CD4-positive, alpha-beta T cell treated with Interleukin-2 at 100 ng/mL for 4 hours (primary cell): ENCODE measurements at regions not wholly inside any gene's neighbourhood (a gene's known extent, or its start where the extent isn't known, plus 50 kb on each side); places are given as distances from the start of the nearest gene placed in this dataset.

Source experiments
- DNase-seq: peaks from one replicate; pipeline ENCODE4 v3.0.0-alpha.2; 2020; ENCODE audit warnings: low spot score

GRCh38 chr13:59121507-59121906, 1042.2 kb downstream of the DIAPH3 start:
- DNase-seq: no peak

DNA sequence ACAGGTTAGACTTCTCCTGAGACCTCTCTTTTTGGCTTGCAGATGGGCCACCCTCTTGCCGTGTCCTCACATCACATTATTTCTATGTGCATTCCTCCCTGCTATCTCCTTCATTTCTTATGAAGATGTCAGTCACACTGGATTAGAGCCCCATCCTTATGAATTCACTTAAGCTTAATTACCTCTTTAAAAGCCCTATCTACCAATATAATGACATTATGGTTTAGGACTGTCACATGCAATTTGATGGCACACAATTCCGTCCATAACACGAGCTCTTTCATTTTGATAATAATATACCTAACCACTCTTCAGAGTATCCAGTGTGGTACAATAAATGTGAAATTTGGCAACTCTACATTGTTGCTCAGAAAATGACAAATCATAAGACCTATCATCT, 1037.3 kb downstream of the DIAPH3 start:
- DNase-seq: no peak

- no peak for DNase-seq
Observed at GRCh38 chr13:59133903-59134302, 1029.8 kb downstream of the DIAPH3 start.

GRCh38 chr13:59144700-59145099, 1019.0 kb downstream of the DIAPH3 start:
- no peak for DNase-seq

- no peak for DNase-seq
Observed at GRCh38 chr13:59145381-59145780, 1018.3 kb downstream of the DIAPH3 start.

DNA sequence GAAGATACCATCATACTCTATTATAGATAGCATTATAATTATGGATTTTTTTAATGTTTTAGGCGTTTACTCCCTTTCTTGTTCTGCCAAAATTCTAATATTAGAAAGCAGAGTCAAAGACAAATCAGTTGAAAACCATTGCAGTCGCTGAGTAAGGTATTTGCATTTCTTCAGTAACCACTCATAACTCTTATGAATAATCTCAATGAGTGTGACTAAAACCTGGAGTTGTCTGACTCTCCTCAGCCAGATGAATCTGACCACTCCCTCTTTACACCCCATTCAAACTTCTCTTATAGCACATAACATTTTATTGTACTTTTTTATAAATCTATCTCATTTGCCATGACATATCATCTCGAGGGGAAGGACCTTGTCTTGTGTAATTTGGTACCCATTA, 1006.5 kb downstream of the DIAPH3 start:
- no peak for DNase-seq

DNA sequence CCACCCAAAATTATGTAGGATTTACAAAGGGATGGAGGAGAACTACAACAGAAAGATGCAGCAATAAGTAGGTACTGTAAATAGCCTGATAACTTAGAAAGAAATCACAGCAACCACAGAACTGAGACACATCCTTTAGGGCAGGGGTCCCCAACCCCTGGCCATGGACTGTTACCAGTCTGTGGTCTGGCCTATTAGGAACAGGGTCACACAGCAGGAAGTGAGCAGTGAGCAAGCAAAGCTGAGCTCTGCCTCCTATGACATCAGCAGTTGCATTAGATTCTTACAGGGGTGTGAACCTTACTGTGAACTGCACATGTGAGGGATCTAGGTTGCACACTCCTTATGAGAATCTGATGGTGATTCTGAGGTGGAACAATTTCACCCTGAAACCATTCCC, 997.6 kb downstream of the DIAPH3 start:
- no peak for DNase-seq

DNA sequence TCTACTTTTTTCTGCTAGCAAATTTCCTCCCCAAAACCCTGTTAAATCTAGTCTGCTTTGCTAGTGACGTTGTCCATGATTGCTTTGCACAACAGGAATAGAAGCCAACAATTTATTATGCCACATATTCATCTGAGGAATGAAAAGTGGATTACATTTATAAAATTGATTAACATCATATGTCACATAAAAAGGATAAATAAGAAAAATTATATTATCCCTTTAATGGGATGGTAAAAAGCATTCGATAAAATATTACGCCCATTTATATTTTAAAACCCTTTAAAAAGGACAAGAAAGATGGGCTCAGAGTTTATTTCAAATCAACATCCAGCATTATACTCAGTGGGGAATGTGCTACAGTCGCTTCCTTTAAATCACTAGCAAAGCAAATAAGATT, 991.7 kb downstream of the DIAPH3 start:
- DNase-seq: no peak

DNA sequence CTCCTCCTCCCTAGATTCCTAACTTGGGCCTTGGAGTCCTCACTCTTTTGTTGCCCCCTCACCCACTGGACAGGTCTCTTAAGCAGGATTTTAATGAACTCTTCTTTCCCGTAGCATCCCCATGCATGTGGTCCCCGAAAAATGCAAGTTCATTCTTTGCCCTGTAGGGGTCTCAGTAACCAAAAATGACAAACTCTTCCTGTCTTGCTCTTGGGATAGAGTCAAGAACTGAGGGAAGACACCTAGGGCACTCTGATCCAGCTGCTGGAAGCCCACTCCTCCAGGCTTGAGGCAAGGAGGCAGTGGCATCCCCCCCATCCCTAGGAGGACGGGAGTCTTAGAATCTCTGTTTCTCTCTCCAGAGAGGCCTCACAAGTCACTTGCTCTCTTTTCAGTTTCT, 987.0 kb downstream of the DIAPH3 start:
- no peak for DNase-seq

- DNase-seq: no peak
Observed at GRCh38 chr13:59178344-59178743, 985.4 kb downstream of the DIAPH3 start.

GRCh38 chr13:59182241-59182640, 981.5 kb downstream of the DIAPH3 start:
- DNase-seq: no peak

DNA sequence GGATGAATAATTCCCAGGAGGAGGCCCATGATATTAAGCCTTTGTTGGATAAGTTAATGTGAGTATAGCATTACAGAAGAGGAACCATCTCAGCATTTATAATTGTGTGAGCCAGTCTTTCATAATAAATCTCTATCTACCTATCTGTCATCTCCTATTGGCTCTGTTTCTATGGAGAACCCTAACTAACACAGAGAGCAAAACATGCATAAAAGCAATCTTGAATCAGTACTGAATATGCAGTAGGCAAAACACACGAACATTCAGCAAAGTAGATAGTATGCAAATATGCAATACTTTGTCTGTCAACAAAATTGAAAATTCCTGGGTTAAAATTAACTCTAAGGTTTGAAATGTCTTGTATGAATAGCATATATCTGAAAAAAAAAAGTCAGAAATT, 966.3 kb downstream of the DIAPH3 start:
- no peak for DNase-seq

- DNase-seq: no peak
Observed at GRCh38 chr13:59201841-59202240, 961.9 kb downstream of the DIAPH3 start.

GRCh38 chr13:59203855-59204254, 959.9 kb downstream of the DIAPH3 start:
- DNase-seq: no peak

DNA sequence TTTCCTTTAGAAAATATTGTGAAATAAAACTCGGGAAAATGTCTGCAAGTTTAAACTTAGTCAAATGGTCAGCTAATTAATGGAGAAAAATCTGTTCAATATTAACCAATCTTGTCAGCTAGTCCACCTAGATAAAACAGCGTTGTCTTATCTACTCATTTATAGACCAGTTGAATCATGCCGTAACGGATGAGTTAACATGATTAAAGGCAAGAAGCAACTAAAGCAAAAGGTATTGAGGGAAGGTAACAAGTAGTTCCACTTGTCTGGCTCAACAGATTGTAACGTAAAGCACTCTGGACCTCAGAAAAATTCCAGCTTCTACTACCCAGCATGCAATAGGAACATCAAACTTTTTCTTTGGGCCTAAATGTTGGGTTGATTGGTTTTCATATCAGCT, 958.2 kb downstream of the DIAPH3 start:
- DNase-seq: no peak

- no peak for DNase-seq
Observed at GRCh38 chr13:59208405-59209195, 955.1 kb downstream of the DIAPH3 start.

GRCh38 chr13:59210543-59210942, 953.2 kb downstream of the DIAPH3 start:
- DNase-seq: no peak

DNA sequence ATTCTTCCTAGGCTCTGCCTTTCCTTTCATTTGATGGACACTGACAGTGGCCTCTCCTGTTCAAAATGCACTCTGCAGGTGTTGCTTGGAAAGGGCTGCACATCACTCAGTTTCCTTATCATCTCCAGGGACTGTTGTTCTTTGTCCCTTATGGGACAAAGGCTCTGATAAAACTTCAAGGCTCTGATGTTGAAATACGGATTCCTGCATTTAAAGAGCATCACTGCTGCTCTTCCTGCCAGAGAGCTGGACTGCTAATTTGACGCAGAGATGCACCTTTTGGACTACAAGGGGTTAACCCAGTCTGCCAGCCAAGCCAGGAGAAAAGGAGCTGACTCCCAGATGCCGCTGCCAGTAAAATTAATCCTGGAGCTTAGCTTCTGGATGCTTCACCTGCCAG, 952.1 kb downstream of the DIAPH3 start:
- no peak for DNase-seq

GRCh38 chr13:59229401-59229800, 934.3 kb downstream of the DIAPH3 start:
- no peak for DNase-seq

GRCh38 chr13:59229861-59230260, 933.9 kb downstream of the DIAPH3 start:
- DNase-seq: no peak

DNA sequence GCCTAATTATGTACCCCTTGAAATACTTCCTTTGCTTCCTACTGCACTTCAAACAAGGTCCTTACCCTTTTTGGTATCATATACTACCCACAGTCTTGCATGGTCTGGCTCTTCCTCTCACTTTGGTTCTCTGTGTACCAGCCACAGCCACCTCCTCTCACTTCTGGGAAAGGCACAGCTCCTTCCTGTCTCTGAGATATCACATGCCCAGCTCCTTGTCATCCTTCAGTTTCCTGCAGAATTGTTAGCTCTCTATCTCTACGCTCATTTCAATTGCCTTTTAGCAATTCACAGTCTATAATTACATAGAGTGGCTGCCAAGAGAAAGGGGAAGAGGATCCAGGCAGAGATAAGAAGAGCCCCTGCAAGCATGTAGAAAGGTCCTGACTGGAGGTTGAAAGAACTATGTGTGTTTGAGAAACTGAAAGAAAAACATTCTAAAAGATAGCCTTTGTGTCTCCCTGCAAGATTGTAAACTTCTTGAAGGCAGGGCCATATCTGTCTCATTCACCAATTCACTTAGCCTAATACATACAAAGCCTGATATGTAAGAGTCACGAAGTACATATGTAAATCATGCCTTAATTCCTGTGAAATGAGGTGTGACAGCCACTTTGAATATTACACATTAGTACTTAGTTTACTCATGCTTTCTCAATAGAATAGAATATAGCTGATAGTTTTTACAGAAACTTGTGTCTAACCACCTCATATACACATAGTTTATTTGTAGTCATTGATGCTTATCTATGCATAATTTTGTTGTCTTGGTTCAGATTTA, 933.1 kb downstream of the DIAPH3 start:
- no peak for DNase-seq

- no peak for DNase-seq
Observed at GRCh38 chr13:59236309-59236919, 927.3 kb downstream of the DIAPH3 start.

DNA sequence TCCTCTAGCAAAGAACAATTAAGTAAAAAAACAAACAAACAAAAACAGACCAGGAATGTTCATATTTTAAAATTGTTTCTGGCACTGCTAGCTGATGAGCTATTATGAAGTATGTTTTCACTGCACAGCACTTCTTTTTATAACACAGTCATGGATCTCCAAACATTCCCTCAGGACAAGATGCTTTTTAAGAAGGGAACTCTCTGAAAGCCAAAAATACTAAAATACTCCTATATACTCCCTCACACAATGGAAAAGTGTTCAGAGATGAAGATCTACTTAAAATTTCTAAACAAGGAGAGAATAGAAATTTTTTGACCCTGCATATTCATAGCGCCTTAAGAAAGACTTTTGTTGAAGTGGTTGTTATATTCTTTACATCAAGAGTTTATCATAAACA, 926.8 kb downstream of the DIAPH3 start:
- no peak for DNase-seq
